OCI-LY7 (cell line): ENCODE measurements at regions not wholly inside any gene's neighbourhood (a gene's known extent, or its start where the extent isn't known, plus 50 kb on each side); places are given as distances from the start of the nearest gene placed in this dataset.

Experiments
- BruUV-seq: library from RNA; stranded (reverse); fragments of 400-500 nt; replicated peaks from 2 replicates; lab custom pipeline; 2021; lab: Mats Ljungman, UMichigan
- CTCF ChIA-PET: fragments of 300-600 bp; sonication (Branson Sonifier 250); formaldehyde crosslinking; loops from one replicate; lab custom pipeline; 2022; ENCODE audit warnings: antibody characterized with exemption; ENCODE audit not compliant: unreplicated experiment; lab: Charles Lee
- POLR2A ChIA-PET: fragments of 300-600 bp; sonication (Branson Sonifier 250); formaldehyde crosslinking; loops from one replicate; lab custom pipeline; 2022; ENCODE audit warnings: antibody characterized with exemption; lab: Charles Lee
- DNase-seq: peaks from one replicate; pipeline ENCODE4 v3.0.0-alpha.2; 2015; ENCODE audit warnings: low spot score
- H2AFZ ChIP-seq: fragments of 200-600 bp; sonication (generic), shearing (Covaris generic); 2 replicates; pipeline ENCODE4 v1.6.1; 2014; ENCODE audit warnings: mild to moderate bottlenecking, antibody characterized with exemption, low read length, moderate library complexity
- H3K27ac ChIP-seq: fragments of 200-600 bp; sonication (generic); 2 replicates; pipeline ENCODE4 v1.5.1; 2014; ENCODE audit warnings: mixed run types, low read depth, mild to moderate bottlenecking, moderate library complexity, low read length, inconsistent platforms; ENCODE audit not compliant: poor library complexity, severe bottlenecking
- H3K36me3 ChIP-seq: fragments of 200-600 bp; sonication (generic); 2 replicates; pipeline ENCODE4 v1.6.1; 2014; ENCODE audit warnings: mild to moderate bottlenecking, antibody characterized with exemption, low read length, moderate library complexity, mixed read lengths; ENCODE audit not compliant: insufficient read depth
- H3K4me1 ChIP-seq: fragments of 200-600 bp; sonication (generic); 2 replicates; pipeline ENCODE4 v1.5.1; 2014; ENCODE audit warnings: mild to moderate bottlenecking, low read length; ENCODE audit not compliant: insufficient read depth, poor library complexity, severe bottlenecking
- H3K4me2 ChIP-seq: fragments of 200-600 bp; sonication (generic); 2 replicates; pipeline ENCODE4 v1.6.1; 2014; ENCODE audit warnings: mild to moderate bottlenecking, low read length
- H3K4me3 ChIP-seq: fragments of 200-600 bp; sonication (generic); 2 replicates; pipeline ENCODE4 v1.5.1; 2014; ENCODE audit warnings: mild to moderate bottlenecking, low read depth, low read length; ENCODE audit not compliant: poor library complexity, severe bottlenecking
- H3K79me2 ChIP-seq: fragments of 200-600 bp; sonication (generic); 2 replicates; pipeline ENCODE4 v1.6.1; 2016; ENCODE audit warnings: low read depth, mild to moderate bottlenecking, low read length, moderate library complexity, mixed read lengths; ENCODE audit not compliant: insufficient read depth
- H3K9me2 ChIP-seq: fragments of 200-600 bp; sonication (generic); 2 replicates; pipeline ENCODE4 v1.6.1; 2016; ENCODE audit warnings: mild to moderate bottlenecking, low read length, mixed read lengths; ENCODE audit not compliant: insufficient read depth
- H3K9me3 ChIP-seq: fragments of 200-600 bp; sonication (generic); 2 replicates; pipeline ENCODE4 v1.6.1; 2014; ENCODE audit warnings: mild to moderate bottlenecking, mixed run types, low read length, mixed read lengths
- H4K20me1 ChIP-seq: fragments of 200-600 bp; sonication (generic); 2 replicates; pipeline ENCODE4 v1.6.1; 2014; ENCODE audit warnings: mild to moderate bottlenecking, antibody characterized with exemption, low read length, moderate library complexity, mixed read lengths; ENCODE audit not compliant: insufficient read depth
- CTCF ChIP-seq: fragments of 200-600 bp; sonication (generic); conservative IDR thresholded peaks from 2 replicates; pipeline ENCODE4 v1.5.1; 2014; ENCODE audit warnings: mild to moderate bottlenecking, antibody characterized with exemption, low read length, moderate library complexity, mixed read lengths
- EZH2phosphoT487 ChIP-seq: fragments of 200-600 bp; sonication (generic); IDR thresholded peaks from 2 replicates; pipeline ENCODE4 v1.6.1; 2018; ENCODE audit warnings: low read depth, borderline replicate concordance, mild to moderate bottlenecking, mixed run types, antibody characterized with exemption, low read length, moderate library complexity, mixed read lengths
- intact Hi-C: fragments of 100-400 bp; cut with micrococcal nuclease; formaldehyde crosslinking; loops from one replicate; pipeline ENCODE4 v1.10.0; 2022; ENCODE audit not compliant: unreplicated experiment

DNA sequence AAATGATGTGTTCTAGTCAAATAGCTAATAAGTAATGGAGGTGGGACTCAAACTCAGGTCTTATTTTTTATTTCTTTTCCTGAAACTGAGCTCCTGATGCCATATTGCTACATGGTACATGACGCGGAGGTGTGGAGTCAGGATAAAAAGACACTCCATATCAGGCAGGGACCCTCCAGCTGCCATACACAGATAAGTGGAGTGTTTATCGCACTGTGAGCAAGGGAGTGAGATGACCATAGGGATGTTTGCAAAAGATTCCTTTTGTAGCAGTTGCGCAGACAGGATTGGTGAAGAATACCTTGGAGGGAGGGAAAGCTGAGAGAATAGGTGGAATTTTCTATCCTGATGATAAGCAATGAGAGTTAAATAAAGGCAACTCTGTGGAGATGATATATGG lies 657.2 kb downstream of the RNF144A start:
- no peaks in the 10 kb centered on the region for H3K79me2 ChIP-seq
- no peak overlapping the region; the same call in 1 of the 2 replicates for H2AFZ ChIP-seq
- CTCF ChIA-PET = no interaction called here
- no peak overlapping the region for H3K4me3 ChIP-seq
- intact Hi-C loops = no loop called here
- H3K4me1 ChIP-seq = peaks cover 18% of the 10 kb centered on the region
- BruUV-seq = no TSS peak
- H3K36me3 ChIP-seq = no peaks in the 10 kb centered on the region; the same call in 1 of the 2 replicates
- no peak for DNase-seq
- no peaks in the 10 kb centered on the region for H4K20me1 ChIP-seq
- POLR2A ChIA-PET = interaction anchor here (0.6 to 2.3 kb wide), 2 partner anchors 10 to 21 kb away, joined by 3 to 11 read pairs; no protein-coding TSS in a partner anchor
- peaks cover 27% of the 10 kb centered on the region for H3K9me3 ChIP-seq
- H3K27ac ChIP-seq = no peak overlapping the region
- H3K4me2 ChIP-seq = no peak overlapping the region
- H3K9me2 ChIP-seq = no peaks in the 10 kb centered on the region
- TF ChIP-seq EZH2phosphoT487 (no peak), CTCF (no peak)

- Histone ChIP-seq H3K79me2 (no peaks in the 10 kb centered on the region), H3K9me2 (no peaks in the 10 kb centered on the region), H4K20me1 (no peaks in the 10 kb centered on the region), H3K4me3 (no peak overlapping the region), H2AFZ (no peak overlapping the region), H3K4me2 (no peak overlapping the region), H3K4me1 (peaks cover 6% of the 10 kb centered on the region), H3K36me3 (no peaks in the 10 kb centered on the region; the same call in 1 of the 2 replicates), H3K27ac (no peak overlapping the region), H3K9me3 (peaks cover 29% of the 10 kb centered on the region)
- no peak for TF ChIP-seq CTCF
- no peak for TF ChIP-seq EZH2phosphoT487
- DNase-seq = peak; percentile 21
- POLR2A ChIA-PET = interaction anchor here (1.0 to 2.2 kb wide), 5 partner anchors 10 to 49 kb away, joined by 3 to 10 read pairs (median 3); no protein-coding TSS in a partner anchor
- CTCF ChIA-PET = no interaction called here
- no TSS peak for BruUV-seq
- intact Hi-C loops = no loop called here
These were observed 660.6 kb downstream of the RNF144A start for GRCh38 chr2:7577769-7578168.

GRCh38 chr2:7584017-7584416 lies 666.8 kb downstream of the RNF144A start:
- no peak overlapping the region for H3K27ac ChIP-seq
- H3K36me3 ChIP-seq = no peaks in the 10 kb centered on the region
- intact Hi-C loops = no loop called here
- H4K20me1 ChIP-seq = no peaks in the 10 kb centered on the region
- no peak overlapping the region for H3K4me2 ChIP-seq
- H3K79me2 ChIP-seq = no peaks in the 10 kb centered on the region
- no peak overlapping the region for H2AFZ ChIP-seq
- no peaks in the 10 kb centered on the region for H3K4me1 ChIP-seq
- peaks cover 11% of the 10 kb centered on the region; the same call in 1 of the 2 replicates for H3K9me3 ChIP-seq
- DNase-seq = no peak
- ChIA-PET POLR2A (interaction anchor here (0.7 kb wide), 1 partner anchor 9 kb away, joined by 3 read pairs; no protein-coding TSS in a partner anchor), CTCF (no interaction called here)
- no TSS peak for BruUV-seq
- TF ChIP-seq CTCF (no peak), EZH2phosphoT487 (no peak)
- no peak overlapping the region for H3K4me3 ChIP-seq
- no peaks in the 10 kb centered on the region for H3K9me2 ChIP-seq
